ENCODE measurements at regions not wholly inside any gene's neighbourhood (a gene's known extent, or its start where the extent isn't known, plus 50 kb on each side); places are given as distances from the start of the nearest gene placed in this dataset.

DNA sequence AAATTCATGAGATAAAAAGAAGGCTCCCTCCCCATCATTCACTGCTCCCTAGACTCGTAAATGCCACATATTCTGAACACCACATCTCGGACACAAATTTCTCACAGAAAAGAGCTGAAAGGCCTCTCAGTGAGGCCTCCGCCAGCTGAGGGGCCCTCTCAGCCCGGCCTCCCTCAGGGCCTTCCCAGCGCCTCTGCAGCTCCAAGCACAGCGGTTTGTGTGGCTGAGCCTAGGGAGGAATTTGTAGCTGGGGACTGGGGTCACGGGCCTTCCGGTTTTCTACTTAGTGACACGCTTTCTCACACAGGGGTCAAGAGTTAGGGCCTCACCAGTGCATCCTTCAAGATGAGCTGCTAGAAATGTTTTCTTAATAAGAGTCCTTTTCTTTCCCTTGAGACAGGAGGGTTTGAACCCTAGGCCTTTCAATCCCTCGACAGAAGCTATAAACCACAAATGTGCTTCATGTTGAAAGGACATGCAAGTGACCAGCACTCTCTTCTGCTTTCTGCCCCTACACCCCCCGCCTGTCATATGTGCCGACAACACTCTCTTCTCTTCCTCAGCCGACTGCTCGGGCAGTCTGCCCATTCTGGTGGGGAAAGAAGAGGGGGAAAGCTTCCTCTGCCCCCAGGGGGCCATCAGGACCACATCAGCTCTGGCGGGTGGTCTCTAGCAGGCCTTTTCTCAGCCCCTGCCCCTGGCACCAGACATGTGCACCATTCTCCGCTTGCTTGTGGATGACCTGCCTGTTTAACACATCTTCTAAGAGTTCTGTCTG lies 104.9 kb downstream of the CHIC2 start:
- CTCF ChIA-PET = interaction anchor here (0.6 to 3.3 kb wide), 4 partner anchors 29 to 756 kb away, joined by 3 to 14 read pairs (median 6); no protein-coding TSS in a partner anchor
- H3K27ac ChIP-seq (ENCODE audit: low read depth in 2 of 2, low read length in 1 of 2) = no peak overlapping the region
- H4K20me1 ChIP-seq (ENCODE audit: insufficient read depth) = no peaks in the 10 kb centered on the region
- TF ChIP-seq FOXJ3 (CRISPR knock-in tag; IDR thresholded peaks at IDR 0.05) (no peak), RFX5 (IDR thresholded peaks at IDR 0.05; ENCODE audit: low read length) (no peak), EZH2phosphoT487 (IDR thresholded peaks at IDR 0.05; ENCODE audit: borderline replicate concordance, low read depth) (no peak), SMC3 (IDR thresholded peaks at IDR 0.05; ENCODE audit: low read depth, low read length) (no peak), YY1 (IDR thresholded peaks at IDR 0.05; ENCODE audit: low read depth) (no peak), CHD2 (IDR thresholded peaks at IDR 0.05; ENCODE audit: low read length, partially characterized antibody) (no peak), ELF1 (IDR thresholded peaks at IDR 0.05) (no peak), POLR2AphosphoS5 (IDR thresholded peaks at IDR 0.05; ENCODE audit: low read depth, low read length) (no peak), RCOR1 (IDR thresholded peaks at IDR 0.05; ENCODE audit: low read length) (no peak), GATA2 (CRISPR knock-in tag; IDR thresholded peaks at IDR 0.05) (no peak), NRF1 (IDR thresholded peaks at IDR 0.05; ENCODE audit: low read depth, low read length) (no peak), TCF12 (IDR thresholded peaks at IDR 0.05) (no peak), MXI1 (IDR thresholded peaks at IDR 0.05; ENCODE audit: low read depth, low read length) (no peak), GABPA (IDR thresholded peaks at IDR 0.05; ENCODE audit: low read depth) (no peak), FOSL2 (IDR thresholded peaks at IDR 0.05; ENCODE audit: borderline replicate concordance, low read depth) (no peak)
- TF ChIP-seq, protein P1, sequence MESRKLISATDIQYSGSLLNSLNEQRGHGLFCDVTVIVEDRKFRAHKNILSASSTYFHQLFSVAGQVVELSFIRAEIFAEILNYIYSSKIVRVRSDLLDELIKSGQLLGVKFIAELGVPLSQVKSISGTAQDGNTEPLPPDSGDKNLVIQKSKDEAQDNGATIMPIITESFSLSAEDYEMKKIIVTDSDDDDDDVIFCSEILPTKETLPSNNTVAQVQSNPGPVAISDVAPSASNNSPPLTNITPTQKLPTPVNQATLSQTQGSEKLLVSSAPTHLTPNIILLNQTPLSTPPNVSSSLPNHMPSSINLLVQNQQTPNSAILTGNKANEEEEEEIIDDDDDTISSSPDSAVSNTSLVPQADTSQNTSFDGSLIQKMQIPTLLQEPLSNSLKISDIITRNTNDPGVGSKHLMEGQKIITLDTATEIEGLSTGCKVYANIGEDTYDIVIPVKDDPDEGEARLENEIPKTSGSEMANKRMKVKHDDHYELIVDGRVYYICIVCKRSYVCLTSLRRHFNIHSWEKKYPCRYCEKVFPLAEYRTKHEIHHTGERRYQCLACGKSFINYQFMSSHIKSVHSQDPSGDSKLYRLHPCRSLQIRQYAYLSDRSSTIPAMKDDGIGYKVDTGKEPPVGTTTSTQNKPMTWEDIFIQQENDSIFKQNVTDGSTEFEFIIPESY (IDR thresholded peaks at IDR 0.05; ENCODE audit: borderline replicate concordance, low read depth) = no peak
- TF ChIP-seq, protein P2, sequence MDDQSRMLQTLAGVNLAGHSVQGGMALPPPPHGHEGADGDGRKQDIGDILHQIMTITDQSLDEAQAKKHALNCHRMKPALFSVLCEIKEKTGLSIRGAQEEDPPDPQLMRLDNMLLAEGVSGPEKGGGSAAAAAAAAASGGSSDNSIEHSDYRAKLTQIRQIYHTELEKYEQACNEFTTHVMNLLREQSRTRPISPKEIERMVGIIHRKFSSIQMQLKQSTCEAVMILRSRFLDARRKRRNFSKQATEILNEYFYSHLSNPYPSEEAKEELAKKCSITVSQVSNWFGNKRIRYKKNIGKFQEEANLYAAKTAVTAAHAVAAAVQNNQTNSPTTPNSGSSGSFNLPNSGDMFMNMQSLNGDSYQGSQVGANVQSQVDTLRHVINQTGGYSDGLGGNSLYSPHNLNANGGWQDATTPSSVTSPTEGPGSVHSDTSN (IDR thresholded peaks at IDR 0.05) = no peak
- TF ChIP-seq, protein P3, sequence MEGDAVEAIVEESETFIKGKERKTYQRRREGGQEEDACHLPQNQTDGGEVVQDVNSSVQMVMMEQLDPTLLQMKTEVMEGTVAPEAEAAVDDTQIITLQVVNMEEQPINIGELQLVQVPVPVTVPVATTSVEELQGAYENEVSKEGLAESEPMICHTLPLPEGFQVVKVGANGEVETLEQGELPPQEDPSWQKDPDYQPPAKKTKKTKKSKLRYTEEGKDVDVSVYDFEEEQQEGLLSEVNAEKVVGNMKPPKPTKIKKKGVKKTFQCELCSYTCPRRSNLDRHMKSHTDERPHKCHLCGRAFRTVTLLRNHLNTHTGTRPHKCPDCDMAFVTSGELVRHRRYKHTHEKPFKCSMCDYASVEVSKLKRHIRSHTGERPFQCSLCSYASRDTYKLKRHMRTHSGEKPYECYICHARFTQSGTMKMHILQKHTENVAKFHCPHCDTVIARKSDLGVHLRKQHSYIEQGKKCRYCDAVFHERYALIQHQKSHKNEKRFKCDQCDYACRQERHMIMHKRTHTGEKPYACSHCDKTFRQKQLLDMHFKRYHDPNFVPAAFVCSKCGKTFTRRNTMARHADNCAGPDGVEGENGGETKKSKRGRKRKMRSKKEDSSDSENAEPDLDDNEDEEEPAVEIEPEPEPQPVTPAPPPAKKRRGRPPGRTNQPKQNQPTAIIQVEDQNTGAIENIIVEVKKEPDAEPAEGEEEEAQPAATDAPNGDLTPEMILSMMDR (IDR thresholded peaks at IDR 0.05) = no peak
- TF ChIP-seq, protein P4, sequence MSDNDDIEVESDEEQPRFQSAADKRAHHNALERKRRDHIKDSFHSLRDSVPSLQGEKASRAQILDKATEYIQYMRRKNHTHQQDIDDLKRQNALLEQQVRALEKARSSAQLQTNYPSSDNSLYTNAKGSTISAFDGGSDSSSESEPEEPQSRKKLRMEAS (IDR thresholded peaks at IDR 0.05; ENCODE audit: low read depth) = no peak
- TF ChIP-seq, protein P5, sequence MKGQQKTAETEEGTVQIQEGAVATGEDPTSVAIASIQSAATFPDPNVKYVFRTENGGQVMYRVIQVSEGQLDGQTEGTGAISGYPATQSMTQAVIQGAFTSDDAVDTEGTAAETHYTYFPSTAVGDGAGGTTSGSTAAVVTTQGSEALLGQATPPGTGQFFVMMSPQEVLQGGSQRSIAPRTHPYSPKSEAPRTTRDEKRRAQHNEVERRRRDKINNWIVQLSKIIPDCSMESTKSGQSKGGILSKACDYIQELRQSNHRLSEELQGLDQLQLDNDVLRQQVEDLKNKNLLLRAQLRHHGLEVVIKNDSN (IDR thresholded peaks at IDR 0.05; ENCODE audit: borderline replicate concordance, low read depth) = no peak
- H3F3A ChIP-seq (replicated peaks; ENCODE audit: insufficient read depth) = peaks cover 16% of the 10 kb centered on the region
- H3K27me3 ChIP-seq (ENCODE audit: insufficient read depth) = no peaks in the 10 kb centered on the region
- no peaks in the 10 kb centered on the region for H3K9me2 ChIP-seq
- H3K9ac ChIP-seq = no peak overlapping the region
- no peak overlapping the region for H3K4me3 ChIP-seq (ENCODE audit: low read depth in 2 of 2, low read length in 1 of 2)
- WGBS (ENCODE audit: low lambda C conversion rate) = 96% methylated on average over 14 of the region's 16 CpGs
- no peaks in the 10 kb centered on the region for H3K79me2 ChIP-seq (ENCODE audit: insufficient read depth)
- H3K9me3 ChIP-seq = no peaks in the 10 kb centered on the region
- no peak overlapping the region for H3K4me2 ChIP-seq
- H3K36me3 ChIP-seq (replicated peaks in 1 of 2; ENCODE audit: control insufficient read depth in 1 of 2, insufficient read depth in 2 of 2, low read length in 1 of 2) = no peaks in the 10 kb centered on the region
- POLR2A ChIA-PET = interaction anchor here (0.6 kb wide), 1 partner anchor 134 kb away, joined by 3 read pairs; no protein-coding TSS in a partner anchor
- no peak overlapping the region for H2AFZ ChIP-seq (ENCODE audit: low read depth)
- peaks cover 27 to 33% of the 10 kb centered on the region in 2 experiments for H3K4me1 ChIP-seq (ENCODE audit: control insufficient read depth in 1 of 2, insufficient read depth in 2 of 2, low read depth in 1 of 2, low read length in 1 of 2)
- DNase-seq = no peak
